ENCODE measurements at regions not wholly inside any gene's neighbourhood (a gene's known extent, or its start where the extent isn't known, plus 50 kb on each side); places are given as distances from the start of the nearest gene placed in this dataset.
"Not testable (repeated sequence)": the region's sequence is repeated elsewhere in the genome, so short reads cannot be mapped to it uniquely, and the experiment has no call there.

GRCh38 chr12:68984796-68985573 is 52.0 kb upstream of the CPM start:
- no peaks in the 10 kb centered on the region for H3K27me3 ChIP-seq
- intact Hi-C loops (cut with DNase I): no loop called here
- H3K9me3 ChIP-seq: no peaks in the 10 kb centered on the region
- TF ChIP-seq POLR2A (IDR thresholded peaks at IDR 0.05) (no peak), CTCF (IDR thresholded peaks at IDR 0.05) (no peak)
- H3K27ac ChIP-seq: peak overlapping the region in 1 of 3 donors; percentile 49
- H3K4me1 ChIP-seq: peaks cover 0 to 13% (median 5%) of the 10 kb centered on the region in 4 donors
- ATAC-seq (peak; percentile 53 to 91 (median 76)), DNase-seq (peak in 1 of 3 donors; percentile 59)
- no peaks in the 10 kb centered on the region for H3K36me3 ChIP-seq
- 33% methylated on average over 8 of the region's 8 CpGs for WGBS (ENCODE audit: insufficient coverage, low coverage, low lambda C conversion rate, missing lambda C conversion rate)
- H3K4me3 ChIP-seq: no peak overlapping the region

DNA sequence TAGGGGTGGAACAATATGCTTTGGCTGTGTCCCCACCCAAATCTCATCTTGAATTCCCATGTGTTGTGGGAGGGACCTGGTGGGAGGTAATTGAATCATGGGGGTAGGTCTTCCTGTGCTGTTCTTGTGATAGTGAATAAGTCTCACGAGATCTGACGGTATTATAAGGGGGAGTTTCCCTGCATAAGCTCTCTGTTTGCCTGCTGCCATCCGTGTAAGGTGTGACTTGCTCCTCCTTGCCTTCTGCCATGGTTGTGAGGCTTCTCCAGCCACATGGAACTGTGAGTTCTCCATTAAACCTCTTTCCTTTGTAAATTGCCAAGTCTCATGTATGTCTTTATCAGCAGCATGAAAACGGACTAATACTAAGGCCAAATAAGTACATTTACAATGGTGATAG is 64.6 kb upstream of the CPM start:
- H3K27ac ChIP-seq; H3K36me3 ChIP-seq; intact Hi-C loops (cut with DNase I); H3K4me1 ChIP-seq; H3K9me3 ChIP-seq; ATAC-seq; H3K4me3 ChIP-seq; DNase-seq; H3K27me3 ChIP-seq: not testable (repeated sequence)
- 73% methylated on average over 4 of the region's 4 CpGs for WGBS (ENCODE audit: insufficient coverage, low coverage, low lambda C conversion rate, missing lambda C conversion rate)

DNA sequence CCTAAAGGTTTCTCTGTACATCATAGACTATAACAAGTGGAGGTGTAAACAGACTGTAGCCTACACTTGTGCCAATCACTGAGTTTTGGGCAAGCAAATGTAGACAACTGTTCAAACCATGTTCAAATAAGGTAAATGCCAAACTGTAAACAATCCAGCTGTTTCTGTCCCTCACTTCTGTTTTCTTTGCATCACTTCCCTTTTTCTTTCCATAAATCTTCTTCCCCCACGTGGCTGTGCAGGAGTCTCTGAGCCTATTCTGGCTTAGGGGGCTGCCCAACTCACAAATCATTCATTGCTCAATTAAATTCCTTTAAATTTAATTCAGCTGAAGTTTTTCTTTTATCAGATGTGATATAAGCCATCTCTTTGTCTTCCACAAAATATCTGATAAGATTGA is 65.1 kb upstream of the CPM start:
- H3K9me3 ChIP-seq: no peaks in the 10 kb centered on the region
- no peak overlapping the region for H3K4me3 ChIP-seq
- no peaks in the 10 kb centered on the region for H3K4me1 ChIP-seq
- ATAC-seq: no peak
- TF ChIP-seq POLR2A (IDR thresholded peaks at IDR 0.05) (no peak), CTCF (IDR thresholded peaks at IDR 0.05) (no peak)
- DNase-seq: no peak
- intact Hi-C loops (cut with DNase I): no loop called here
- no peak overlapping the region for H3K27ac ChIP-seq
- H3K27me3 ChIP-seq: no peaks in the 10 kb centered on the region
- 60% methylated on average over 1 of the region's 1 CpG for WGBS (ENCODE audit: insufficient coverage, low coverage, low lambda C conversion rate, missing lambda C conversion rate)
- no peaks in the 10 kb centered on the region for H3K36me3 ChIP-seq

DNA sequence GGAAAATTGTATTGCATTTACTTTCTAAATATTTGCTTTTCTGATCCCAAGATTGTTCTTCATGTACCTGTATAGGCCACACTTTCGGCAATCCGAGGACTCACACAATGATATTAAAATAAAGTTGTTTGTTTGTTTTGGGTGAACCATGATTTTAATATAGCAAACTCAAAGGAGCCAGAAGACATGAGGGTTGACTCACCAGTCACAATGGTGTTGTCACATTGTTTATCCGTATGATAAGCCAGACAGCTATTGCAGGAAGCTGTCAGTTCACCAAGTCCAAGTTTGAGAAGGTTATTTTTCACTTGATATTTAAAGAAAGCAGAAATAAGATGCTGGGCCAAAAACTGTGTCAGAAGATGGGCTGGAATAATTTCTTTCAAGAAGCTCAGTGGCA is 67.1 kb upstream of the CPM start:
- Histone ChIP-seq H3K27ac (no peak overlapping the region), H3K27me3 (no peaks in the 10 kb centered on the region), H3K36me3 (no peaks in the 10 kb centered on the region), H3K9me3 (no peaks in the 10 kb centered on the region), H3K4me3 (no peak overlapping the region), H3K4me1 (no peaks in the 10 kb centered on the region)
- TF ChIP-seq CTCF (IDR thresholded peaks at IDR 0.05): no peak
- TF ChIP-seq POLR2A (IDR thresholded peaks at IDR 0.05): no peak
- intact Hi-C loops (cut with DNase I): no loop called here
- ATAC-seq: no peak
- no peak for DNase-seq
- 66% methylated on average over 3 of the region's 3 CpGs for WGBS (ENCODE audit: insufficient coverage, low coverage, low lambda C conversion rate, missing lambda C conversion rate)

DNA sequence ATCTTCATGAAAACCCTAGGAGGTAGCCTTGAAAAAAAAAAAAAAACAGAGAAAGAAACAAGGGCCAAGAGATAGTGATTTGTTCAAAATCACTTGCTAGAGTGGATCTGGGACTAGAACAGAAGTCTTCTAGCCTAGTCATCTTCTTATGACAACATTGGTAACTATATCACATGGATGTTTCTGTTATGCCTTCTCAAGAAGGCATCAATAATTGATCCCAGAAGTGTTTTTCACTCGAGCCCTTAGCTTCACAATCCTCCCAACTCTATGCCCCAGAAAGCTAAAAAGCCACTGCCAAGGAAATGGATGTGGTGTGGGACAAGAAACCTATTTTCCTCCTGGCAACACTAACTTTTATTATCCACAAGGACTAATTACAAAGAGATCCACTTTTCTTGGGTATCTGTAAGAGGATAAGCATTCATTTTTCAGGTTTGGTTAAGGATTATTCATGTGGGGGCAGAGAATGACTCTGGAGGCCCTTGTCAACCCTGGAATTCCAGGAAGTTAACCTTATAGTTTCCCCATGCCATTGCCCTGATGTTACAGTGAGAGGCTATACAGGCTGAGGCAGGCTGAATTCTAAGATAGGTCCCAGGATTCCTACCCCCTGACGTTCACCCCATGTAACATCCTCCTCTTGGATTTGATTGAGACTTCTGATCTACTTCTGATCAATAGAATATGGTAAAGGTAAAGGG is 67.7 kb upstream of the CPM start:
- no peak for TF ChIP-seq CTCF (IDR thresholded peaks at IDR 0.05)
- TF ChIP-seq POLR2A (IDR thresholded peaks at IDR 0.05): no peak
- no peaks in the 10 kb centered on the region for H3K27me3 ChIP-seq
- H3K36me3 ChIP-seq: no peaks in the 10 kb centered on the region
- DNase-seq: no peak
- no peak overlapping the region for H3K27ac ChIP-seq
- ATAC-seq: no peak
- no peaks in the 10 kb centered on the region for H3K9me3 ChIP-seq
- WGBS (ENCODE audit: insufficient coverage, low coverage, low lambda C conversion rate, missing lambda C conversion rate): 43% methylated on average over 2 of the region's 2 CpGs
- H3K4me1 ChIP-seq: no peaks in the 10 kb centered on the region
- intact Hi-C loops (cut with DNase I): no loop called here
- no peak overlapping the region for H3K4me3 ChIP-seq
